Pancreas (tissue), 10 donors: ENCODE measurements at regions not wholly inside any gene's neighbourhood (a gene's known extent, or its start where the extent isn't known, plus 50 kb on each side); places are given as distances from the start of the nearest gene placed in this dataset.

Experiments used
- ATAC-seq, 4 donors: fragments of 200-7000 bp; cut with Tn5 transposase; one replicate each; pipeline versions ENCODE4 v1.8.0 to v1.9.1; 2020; ENCODE audit warnings: mild to moderate bottlenecking in 4 of 4, moderate library complexity in 4 of 4
- DNase-seq, 6 donors: peaks; one replicate each; pipeline ENCODE4 v3.0.0-alpha.2; 2020
- FAIRE-seq: peaks from 2 replicates; lab custom pipeline; 2012; peaks lifted over from hg19 to GRCh38; lab: Jason Lieb, UNC
- H3K27ac ChIP-seq, 4 donors: fragments of 200-600 bp; sonication (generic); 1 replicate in 3 of 4; 2 replicates in 1 of 4; pipeline versions ENCODE4 v1.5.0 to v1.8.0; 2020
- H3K27me3 ChIP-seq, 4 donors: fragments of 200-600 bp; one replicate each; pipeline ENCODE4 v1.8.0; 2021
- H3K36me3 ChIP-seq, 3 donors: fragments of 200-600 bp; sonication (generic) in 1 of 3; one replicate each; pipeline versions ENCODE4 v1.5.0 to v1.8.0; 2020 to 2021
- H3K4me1 ChIP-seq, 3 donors: fragments of 200-600 bp; one replicate each; pipeline ENCODE4 v1.8.0; 2021
- H3K4me3 ChIP-seq, 4 donors: fragments of 200-600 bp; sonication (generic) in 2 of 4; one replicate each; pipeline versions ENCODE4 v1.5.0 to v1.8.0; 2020 to 2021
- H3K9me3 ChIP-seq, 4 donors: fragments of 200-600 bp; one replicate each; pipeline ENCODE4 v1.8.0; 2021
- WGBS, 2 donors: extraction: QIAGEN DNeasy Blood & Tissue Kit; methylation state at CpG; one replicate each; pipeline ENCODE4 v1.1.7; 2013; 5-methylcytosine and 5-hydroxymethylcytosine counted together
- intact Hi-C, 3 donors: fragments of 100-400 bp; cut with DNase I; formaldehyde crosslinking; loops; one replicate each; pipeline versions ENCODE4 v1.11.1 to v1.14.2; 2022
- TF ChIP-seq, protein P1 (sequence below), 4 donors: fragments of 200-600 bp; sonication (generic) in 3 of 4; IDR thresholded peaks; one replicate each; pipeline versions ENCODE4 v1.5.0 to v1.8.0; 2021; ENCODE audit warnings: antibody characterized with exemption in 4 of 4
- donor health status: healthy with polysubstance abuse.
- donor health status: DM: no; HTN: no; CAD: no; lungs with moderate emphysema.
- donor health status: DM: no; HTN: no; CAD: no.
- donor health status: control.
- donor health status: control.
- donor health status: Bipolar disorder and iron deficiency.
- donor health status: DM: yes; HTN: yes; CAD: no.
- donor health status: DM: no; HTN: no; CAD: no.
- donor health status: DM: no; HTN: no; CAD: no.
- donor health status: DM: yes; HTN: yes; CAD: no.

DNA sequence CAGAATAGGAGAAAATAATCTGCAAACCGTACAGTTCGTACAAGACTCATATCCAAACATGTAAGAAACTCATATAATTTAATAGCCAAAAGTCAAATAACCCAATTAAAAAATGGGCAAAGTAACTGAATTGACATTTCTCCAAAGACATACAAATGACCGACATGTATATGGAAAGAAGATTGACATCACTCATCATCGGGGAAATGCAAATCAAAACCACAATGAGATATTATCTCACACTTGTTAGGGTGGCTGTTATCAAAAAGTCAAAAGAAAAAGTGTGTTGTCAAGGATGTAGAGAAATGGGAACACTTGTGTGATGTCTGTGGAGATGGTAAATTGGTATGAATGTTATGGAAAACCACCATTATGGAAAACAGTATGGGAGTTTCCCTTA, 70.5 kb upstream of the STXBP5 start:
- FAIRE-seq (no peak), DNase-seq (no peak), ATAC-seq (no peak)
- TF ChIP-seq, protein P1, sequence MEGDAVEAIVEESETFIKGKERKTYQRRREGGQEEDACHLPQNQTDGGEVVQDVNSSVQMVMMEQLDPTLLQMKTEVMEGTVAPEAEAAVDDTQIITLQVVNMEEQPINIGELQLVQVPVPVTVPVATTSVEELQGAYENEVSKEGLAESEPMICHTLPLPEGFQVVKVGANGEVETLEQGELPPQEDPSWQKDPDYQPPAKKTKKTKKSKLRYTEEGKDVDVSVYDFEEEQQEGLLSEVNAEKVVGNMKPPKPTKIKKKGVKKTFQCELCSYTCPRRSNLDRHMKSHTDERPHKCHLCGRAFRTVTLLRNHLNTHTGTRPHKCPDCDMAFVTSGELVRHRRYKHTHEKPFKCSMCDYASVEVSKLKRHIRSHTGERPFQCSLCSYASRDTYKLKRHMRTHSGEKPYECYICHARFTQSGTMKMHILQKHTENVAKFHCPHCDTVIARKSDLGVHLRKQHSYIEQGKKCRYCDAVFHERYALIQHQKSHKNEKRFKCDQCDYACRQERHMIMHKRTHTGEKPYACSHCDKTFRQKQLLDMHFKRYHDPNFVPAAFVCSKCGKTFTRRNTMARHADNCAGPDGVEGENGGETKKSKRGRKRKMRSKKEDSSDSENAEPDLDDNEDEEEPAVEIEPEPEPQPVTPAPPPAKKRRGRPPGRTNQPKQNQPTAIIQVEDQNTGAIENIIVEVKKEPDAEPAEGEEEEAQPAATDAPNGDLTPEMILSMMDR (IDR thresholded peaks at IDR 0.05) = no peak
- Histone ChIP-seq H3K27me3 (no peaks in the 10 kb centered on the region), H3K36me3 (no peaks in the 10 kb centered on the region), H3K4me3 (no peak overlapping the region), H3K4me1 (no peaks in the 10 kb centered on the region), H3K27ac (no peak overlapping the region), H3K9me3 (no peaks in the 10 kb centered on the region)
- intact Hi-C loops = no loop called here
- WGBS, 2 donors = 93 to 95% methylated on average over 4 of the region's 4 CpGs

DNA sequence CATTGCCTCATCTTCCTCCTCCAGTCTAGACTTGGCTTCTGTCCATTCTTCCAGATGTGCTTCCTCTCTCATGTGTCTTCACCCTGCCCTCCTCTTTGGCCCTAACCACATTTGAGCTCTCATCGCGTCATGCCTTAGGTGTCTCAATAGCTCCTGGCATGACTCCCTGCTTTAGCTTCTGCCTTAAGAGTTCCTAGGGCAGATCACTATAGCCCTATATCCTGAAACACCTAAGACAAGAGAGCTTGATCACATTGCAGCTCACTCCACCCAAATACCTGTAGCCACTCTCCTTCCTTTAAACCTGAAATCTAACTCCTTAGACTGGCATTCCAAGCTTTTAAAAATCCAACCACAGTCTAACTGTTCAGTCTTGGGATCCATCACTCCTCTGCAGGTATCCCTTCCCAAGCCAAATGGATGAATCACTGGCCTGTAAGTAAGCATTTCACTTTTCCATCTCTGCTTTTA, 69.0 kb upstream of the STXBP5 start:
- DNase-seq = peak in 2 of 6 donors; percentile 9 to 14
- TF ChIP-seq, protein P1 (IDR thresholded peaks at IDR 0.05) = no peak
- H3K4me3 ChIP-seq = no peak overlapping the region
- H3K4me1 ChIP-seq = no peaks in the 10 kb centered on the region
- FAIRE-seq = no peak
- WGBS, 2 donors = 55 to 59% methylated on average over 2 of the region's 2 CpGs
- no peaks in the 10 kb centered on the region for H3K9me3 ChIP-seq
- H3K27ac ChIP-seq = no peak overlapping the region
- intact Hi-C loops = no loop called here
- no peaks in the 10 kb centered on the region for H3K36me3 ChIP-seq
- ATAC-seq = peak in 3 of 4 donors; percentile 19 to 39 (median 31)
- no peaks in the 10 kb centered on the region for H3K27me3 ChIP-seq

DNA sequence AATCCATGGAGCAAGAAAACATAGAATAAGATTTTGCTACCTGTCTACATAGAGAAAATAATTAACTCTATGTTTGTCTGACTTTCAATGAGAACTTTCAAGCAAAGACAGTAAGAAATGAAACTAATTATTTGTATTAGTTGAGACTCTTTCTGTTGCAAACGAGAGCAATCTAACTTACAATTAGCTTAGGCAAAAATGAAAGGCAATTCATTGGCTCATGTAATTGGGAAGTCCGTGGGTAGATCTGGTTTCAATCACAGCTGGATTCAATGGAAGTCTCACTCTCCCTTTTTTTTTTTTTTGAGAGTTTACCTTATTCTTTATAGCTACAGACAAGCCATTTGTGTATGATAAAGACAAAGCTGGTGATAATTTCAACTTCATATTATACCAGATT, 68.2 kb upstream of the STXBP5 start:
- Histone ChIP-seq H3K27me3 (no peaks in the 10 kb centered on the region), H3K36me3 (no peaks in the 10 kb centered on the region), H3K4me1 (no peaks in the 10 kb centered on the region), H3K9me3 (no peaks in the 10 kb centered on the region), H3K4me3 (no peak overlapping the region), H3K27ac (no peak overlapping the region)
- TF ChIP-seq, protein P1 (IDR thresholded peaks at IDR 0.05) = no peak
- DNase-seq = no peak
- intact Hi-C loops = no loop called here
- no peak for FAIRE-seq
- WGBS, 2 donors = 29 to 33% methylated on average over 2 of the region's 2 CpGs
- no peak for ATAC-seq

DNA sequence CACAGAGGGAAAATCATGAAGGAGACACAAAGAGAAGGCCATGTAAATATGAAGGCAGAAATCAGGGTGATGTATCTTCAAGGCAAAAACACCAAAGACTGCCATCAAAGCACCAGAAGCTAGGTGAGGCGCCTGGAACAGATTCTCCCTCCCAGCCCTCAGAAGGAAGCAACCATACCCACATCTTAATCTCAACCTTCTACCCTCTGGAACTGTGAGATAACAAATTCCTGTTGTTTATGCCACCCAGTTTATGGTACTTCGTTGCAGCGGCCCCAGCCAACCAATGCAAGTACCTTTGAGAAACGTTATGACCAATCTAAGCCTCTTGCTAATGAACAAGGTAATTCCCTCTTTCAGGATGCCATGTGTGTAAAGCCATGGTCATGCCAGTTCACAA, 66.2 kb upstream of the STXBP5 start:
- FAIRE-seq (no peak), DNase-seq (no peak), ATAC-seq (no peak)
- TF ChIP-seq, protein P1 (IDR thresholded peaks at IDR 0.05) = no peak
- H3K36me3 ChIP-seq = no peaks in the 10 kb centered on the region
- H3K27me3 ChIP-seq = no peaks in the 10 kb centered on the region
- 95 to 96% methylated on average over 4 of the region's 4 CpGs for WGBS, 2 donors
- no peaks in the 10 kb centered on the region for H3K9me3 ChIP-seq
- no peak overlapping the region for H3K27ac ChIP-seq
- no peaks in the 10 kb centered on the region for H3K4me1 ChIP-seq
- H3K4me3 ChIP-seq = no peak overlapping the region
- intact Hi-C loops = no loop called here

DNA sequence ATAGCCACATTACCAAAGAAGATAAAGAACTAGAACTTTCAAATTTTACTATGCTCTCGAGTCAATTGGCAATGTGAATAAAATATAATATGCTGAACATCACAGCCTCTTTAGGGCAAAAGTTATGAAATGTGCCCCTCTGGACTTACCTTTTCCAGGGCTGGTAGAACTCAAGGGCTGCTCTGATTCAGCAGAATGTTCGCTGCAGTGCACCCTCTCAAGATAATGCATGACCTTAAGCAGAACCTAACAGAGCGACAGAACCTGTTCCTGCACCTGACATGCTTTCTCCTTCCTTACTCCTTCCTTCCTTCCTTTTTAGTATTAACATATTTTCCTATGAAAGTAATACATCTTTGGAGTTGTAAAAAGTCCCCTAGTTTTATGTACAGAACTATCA, 65.4 kb upstream of the STXBP5 start:
- TF ChIP-seq, protein P1 (IDR thresholded peaks at IDR 0.05) = no peak
- WGBS, 2 donors = 54 to 67% methylated on average over 3 of the region's 3 CpGs

More for the DNA sequence above, 65.4 kb upstream of the STXBP5 start:
- no peak overlapping the region for H3K4me3 ChIP-seq
- H3K4me1 ChIP-seq = no peaks in the 10 kb centered on the region
- intact Hi-C loops = no loop called here
- H3K27me3 ChIP-seq = no peaks in the 10 kb centered on the region
- FAIRE-seq (no peak), ATAC-seq (peak in 2 of 4 donors; percentile 36 to 58), DNase-seq (no peak)
- no peaks in the 10 kb centered on the region for H3K9me3 ChIP-seq
- H3K27ac ChIP-seq = no peak overlapping the region
- H3K36me3 ChIP-seq = no peaks in the 10 kb centered on the region
